ENCODE measurements at regions not wholly inside any gene's neighbourhood (a gene's known extent, or its start where the extent isn't known, plus 50 kb on each side); places are given as distances from the start of the nearest gene placed in this dataset.
"Not testable (repeated sequence)": the region's sequence is repeated elsewhere in the genome, so short reads cannot be mapped to it uniquely, and the experiment has no call there.

DNA sequence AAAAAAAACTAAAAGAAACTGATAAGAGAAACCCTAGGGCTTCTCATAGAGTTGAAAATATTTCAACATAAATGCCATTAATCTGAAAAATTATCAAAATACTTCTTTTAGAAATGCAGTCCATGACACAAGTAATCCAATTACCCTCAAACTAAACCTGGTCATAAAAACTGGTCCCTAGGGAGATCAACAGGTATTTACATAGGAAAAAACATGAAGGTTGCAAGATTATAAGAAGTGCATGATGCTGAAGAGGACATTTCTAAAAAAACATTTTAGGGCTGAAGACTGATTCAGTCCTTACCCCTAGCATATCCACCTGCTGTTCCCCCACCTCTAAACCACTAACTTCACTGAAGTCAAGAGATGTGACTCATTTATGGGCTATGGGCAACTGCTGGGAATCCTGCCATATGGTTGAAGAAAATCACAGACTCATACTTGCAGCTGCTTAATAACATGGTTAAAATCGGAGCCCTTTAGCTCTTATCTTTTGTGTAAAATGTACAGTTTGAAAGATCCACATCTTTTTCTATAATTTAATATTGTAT, 131.0 kb upstream of the RUNX1 start:
- no peak for DNase-seq

DNA sequence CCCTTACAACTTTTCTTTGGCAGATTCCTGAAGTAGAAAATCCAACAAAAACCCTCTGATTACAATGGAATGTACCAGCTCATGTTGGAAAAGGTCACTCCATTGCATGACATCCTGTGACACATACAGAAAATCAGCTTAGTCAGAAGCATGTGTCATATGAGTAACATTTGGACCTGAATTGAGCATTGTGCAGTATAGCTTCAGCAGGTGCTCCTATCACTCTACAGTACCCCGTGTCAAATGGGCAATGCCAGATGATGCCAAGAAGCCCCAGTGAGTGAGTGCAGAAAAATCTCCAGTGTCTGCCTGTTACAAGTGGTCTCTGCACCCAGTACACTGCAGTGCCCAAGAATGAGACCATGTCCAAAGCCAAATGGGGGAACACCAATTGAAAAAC, 129.7 kb upstream of the RUNX1 start:
- no peak for DNase-seq

DNA sequence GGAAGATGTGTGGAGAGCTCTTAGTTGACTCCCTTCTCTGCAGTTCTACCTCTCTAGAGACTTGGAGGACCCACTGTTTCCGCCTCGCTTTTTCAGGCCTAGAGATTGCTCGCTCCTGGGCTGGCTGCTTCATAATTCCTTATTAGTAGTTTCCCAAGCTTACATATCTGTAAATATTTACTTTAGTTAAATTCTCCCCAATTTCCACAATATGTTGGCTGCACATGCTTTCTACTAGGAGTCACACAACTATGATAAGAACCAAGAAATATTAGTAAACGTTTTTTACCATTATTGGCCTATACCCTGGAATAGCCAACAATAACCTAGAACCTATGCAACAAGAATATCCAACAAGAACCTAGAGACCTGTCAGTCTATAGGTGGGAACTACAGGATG, 129.0 kb upstream of the RUNX1 start:
- DNase-seq = no peak

DNA sequence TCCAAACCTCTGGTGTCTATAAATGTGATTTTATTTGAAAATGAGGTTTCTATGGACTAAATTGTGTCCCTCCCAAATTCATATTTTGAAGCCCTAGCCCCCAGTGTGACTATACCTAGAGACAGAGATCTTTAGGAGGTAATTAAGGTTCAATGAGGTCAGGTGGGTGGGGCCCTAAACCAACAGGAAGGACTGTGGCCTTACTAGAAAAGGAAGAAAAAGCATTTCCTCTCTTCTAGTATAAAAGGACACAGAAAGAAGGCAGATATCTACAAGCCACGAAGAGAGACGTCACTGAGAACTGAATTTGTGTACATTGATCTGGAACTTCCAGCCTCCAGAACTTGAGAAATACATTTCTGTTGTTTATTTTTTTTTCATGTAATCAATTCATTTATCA, 123.1 kb upstream of the RUNX1 start:
- DNase-seq = no peak

DNA sequence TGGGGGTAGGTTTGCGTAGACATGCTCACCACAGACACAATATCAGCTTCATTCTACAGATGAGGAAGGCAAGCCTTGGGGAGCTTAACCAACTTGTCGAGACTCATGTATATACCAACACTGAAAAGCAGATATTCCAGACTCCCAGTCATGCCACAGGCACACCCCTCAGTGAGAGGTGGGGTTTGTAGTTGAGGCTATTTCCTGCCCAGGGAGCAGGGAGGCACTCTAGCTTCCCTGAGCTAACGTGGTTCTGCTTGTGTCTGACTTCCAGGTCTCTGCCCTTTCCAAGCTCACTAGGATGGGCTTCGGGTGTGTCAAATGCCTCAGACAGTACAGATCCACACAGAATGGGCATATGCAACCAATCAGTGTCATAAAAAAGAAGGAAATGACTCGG, 122.3 kb upstream of the RUNX1 start:
- DNase-seq = no peak

DNA sequence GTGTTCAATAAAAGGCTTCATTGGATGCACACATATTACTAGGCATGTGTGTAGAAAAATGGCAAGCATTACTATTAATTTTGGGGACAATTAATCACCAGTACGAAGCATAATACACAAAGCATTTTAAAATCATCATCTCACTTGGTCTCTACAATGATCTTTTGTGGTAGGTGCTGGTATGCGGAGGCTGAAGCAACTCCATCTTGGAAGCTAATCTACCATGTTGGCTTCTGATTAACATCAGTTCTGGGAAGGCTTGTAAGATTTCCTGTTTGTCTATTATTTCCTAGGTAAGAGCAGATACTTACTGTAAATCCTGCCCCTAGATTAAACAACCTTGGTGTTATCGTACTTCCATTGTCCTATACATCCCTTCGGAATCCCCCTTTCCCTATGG, 121.7 kb upstream of the RUNX1 start:
- no peak for DNase-seq

DNA sequence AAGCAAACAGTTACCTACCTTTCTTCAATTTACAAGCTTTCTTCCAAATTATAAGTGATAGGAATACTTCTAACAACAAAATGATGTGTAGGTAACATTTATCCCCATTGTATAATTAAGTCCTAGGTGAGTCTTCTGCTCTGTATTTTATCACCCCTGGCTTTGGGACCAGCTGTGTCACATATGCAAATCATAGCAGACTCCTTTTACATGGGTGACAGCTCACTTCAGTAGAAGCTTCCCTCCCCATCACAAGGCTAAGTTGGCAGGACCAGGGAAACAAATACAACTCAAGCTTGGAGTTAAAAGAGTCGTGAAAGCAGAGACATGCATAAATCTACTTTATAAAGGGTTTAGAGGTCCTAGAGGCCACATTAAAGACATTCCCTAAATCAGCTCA, 121.1 kb upstream of the RUNX1 start:
- no peak for DNase-seq

DNA sequence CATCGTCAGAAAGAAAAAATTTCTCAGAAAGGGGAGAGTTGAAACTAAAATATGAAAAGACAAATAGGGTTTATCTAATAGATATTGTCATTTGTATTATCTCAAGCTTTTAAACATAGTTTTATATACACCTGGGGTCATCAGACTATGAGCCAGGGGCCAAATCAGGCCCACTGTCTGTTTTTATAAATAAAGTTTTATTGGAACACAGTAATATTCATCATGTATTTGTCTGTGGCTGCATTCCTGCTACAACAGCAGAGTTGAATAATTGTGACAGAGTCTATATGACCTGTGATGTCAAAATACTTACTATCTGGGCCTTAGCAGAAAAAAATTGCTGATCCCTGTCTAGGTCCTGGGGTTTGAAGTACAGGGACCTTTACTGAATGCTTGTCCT, 120.5 kb upstream of the RUNX1 start:
- DNase-seq = no peak

DNA sequence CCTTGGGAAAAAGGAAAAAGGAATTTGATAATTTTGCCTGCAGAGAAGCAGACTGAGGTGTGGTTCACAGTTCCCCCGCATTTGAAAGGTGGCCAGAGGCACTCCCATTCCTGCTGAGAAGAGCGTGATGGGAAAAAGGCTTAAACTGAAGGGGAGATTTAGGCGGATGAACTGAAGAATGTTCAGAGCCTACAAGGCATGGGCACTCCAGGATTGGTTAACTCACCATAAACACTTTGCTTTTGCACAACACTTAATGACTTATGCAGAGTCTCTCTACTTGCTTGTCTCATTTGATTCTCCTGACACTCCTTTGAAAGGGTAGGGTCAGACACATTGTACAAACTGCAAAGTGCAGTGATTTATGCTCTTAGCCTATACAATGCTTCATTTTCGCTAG, 119.6 kb upstream of the RUNX1 start:
- no peak for DNase-seq

DNA sequence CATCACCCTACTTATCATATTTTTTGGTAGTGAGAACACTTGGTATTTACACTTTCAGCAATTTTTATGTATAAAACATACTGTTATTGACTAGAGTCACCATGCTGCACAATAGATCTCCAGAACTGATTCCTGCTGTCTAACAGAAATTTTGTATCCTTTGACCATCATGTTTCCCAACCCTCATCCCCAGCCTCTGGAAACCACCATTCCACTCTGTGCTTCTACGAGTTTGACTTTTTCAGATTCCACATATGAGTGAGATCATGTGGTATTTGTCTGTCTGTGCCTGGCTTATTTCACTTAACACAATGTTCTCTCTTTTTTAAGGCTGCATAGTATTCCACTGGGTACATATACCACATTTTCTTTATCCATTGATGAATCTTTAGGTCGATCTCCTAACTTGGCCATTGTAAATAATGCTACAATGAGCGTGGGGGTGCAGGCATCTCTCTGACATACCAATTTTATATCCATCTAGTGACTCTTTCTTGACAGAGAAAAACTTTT, 115.9 kb upstream of the RUNX1 start:
- DNase-seq = no peak

DNA sequence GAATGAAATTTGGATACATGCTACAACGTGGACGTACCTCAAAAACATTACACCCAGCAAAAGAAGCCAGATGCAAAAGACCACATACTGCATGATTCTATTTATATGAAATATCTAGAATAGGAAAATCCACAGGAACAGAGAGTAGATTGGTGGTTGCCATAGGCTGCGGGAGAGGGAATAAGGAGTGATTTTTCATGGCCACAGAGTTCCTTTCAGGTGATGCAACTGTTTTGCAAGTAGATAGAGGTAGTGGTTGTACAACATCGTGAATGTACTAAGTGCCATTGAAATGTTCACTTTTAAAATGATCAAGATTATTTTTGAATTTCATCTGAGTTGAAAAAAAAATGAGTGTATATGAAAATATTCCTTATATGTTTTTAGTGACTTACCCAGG, 115.3 kb upstream of the RUNX1 start:
- no peak for DNase-seq

DNA sequence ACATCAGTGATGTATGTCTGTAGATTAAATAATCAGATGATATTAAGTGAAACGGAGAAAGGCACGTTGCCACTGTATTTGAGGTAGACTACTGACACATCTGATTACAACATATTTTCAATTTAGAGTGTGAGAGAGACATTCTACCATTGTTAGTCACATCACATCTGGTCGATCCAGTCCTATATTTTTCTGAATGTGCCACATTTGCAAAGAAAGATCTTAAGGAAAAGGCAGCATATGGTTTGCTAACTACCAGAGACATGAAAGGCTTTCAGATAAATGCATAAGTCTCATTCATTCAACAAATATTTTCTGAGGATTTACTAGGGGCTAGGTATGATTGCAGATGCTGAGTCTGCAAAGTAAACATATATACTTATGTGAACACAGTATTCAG, 114.3 kb upstream of the RUNX1 start:
- DNase-seq = no peak

DNA sequence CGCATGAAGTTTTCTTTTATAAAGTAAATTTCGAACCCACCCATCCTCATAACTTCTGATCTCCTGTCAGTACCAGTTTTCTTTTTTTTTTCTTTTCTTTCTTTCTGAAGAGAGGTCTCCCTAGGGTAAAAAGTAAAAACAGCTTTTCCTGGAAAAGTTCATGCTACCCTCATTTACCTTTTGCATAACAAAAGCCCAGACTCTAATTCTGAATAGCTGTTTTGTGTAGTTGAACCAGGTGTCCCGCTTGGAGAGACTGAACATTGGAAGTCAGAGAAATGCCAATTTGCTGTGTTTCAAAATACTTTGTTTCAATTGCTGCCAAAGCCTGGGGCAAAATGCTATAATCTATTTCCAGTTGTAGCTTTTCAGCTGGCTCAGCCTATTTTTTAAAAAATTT, 113.7 kb upstream of the RUNX1 start:
- DNase-seq = no peak

DNA sequence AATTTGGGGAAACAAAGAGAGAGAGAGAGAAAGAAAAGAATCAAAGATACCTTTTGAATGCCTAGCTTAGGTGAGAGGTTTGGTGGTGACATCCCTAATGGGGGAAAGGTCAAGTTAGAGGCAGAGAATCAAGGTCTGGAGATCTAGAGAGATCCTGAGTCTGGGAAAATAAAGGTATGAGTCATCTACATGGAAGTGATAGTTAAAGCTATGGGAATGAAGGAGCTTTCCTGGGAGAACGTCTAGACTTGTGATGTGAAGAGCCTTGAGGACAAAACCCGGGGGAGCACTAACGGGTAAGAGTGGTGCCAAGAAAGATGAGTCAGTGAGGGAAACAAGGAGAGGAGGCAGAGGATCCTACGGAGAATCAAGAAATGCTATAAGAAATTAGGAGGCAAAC, 110.8 kb upstream of the RUNX1 start:
- DNase-seq = no peak

DNA sequence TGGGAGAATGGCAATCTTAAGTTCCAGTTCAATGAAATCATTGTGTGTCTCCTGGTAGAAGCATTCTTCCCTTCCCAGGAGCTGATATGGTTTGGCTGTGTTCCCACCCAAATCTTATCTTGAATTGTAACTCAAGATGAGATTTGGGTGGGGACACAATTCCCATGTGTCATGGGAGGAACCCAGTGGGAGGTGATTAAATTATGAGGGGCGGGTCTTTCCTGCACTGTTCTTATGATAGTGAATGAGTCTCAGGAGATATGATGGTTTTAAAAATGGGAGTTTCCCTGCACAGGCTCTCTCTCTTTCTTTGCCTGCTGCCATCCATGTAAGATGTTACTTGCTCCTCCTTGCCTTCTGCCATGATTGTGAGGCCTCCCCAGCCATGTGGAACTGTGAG, 108.3 kb upstream of the RUNX1 start:
- not testable (repeated sequence) for DNase-seq

DNA sequence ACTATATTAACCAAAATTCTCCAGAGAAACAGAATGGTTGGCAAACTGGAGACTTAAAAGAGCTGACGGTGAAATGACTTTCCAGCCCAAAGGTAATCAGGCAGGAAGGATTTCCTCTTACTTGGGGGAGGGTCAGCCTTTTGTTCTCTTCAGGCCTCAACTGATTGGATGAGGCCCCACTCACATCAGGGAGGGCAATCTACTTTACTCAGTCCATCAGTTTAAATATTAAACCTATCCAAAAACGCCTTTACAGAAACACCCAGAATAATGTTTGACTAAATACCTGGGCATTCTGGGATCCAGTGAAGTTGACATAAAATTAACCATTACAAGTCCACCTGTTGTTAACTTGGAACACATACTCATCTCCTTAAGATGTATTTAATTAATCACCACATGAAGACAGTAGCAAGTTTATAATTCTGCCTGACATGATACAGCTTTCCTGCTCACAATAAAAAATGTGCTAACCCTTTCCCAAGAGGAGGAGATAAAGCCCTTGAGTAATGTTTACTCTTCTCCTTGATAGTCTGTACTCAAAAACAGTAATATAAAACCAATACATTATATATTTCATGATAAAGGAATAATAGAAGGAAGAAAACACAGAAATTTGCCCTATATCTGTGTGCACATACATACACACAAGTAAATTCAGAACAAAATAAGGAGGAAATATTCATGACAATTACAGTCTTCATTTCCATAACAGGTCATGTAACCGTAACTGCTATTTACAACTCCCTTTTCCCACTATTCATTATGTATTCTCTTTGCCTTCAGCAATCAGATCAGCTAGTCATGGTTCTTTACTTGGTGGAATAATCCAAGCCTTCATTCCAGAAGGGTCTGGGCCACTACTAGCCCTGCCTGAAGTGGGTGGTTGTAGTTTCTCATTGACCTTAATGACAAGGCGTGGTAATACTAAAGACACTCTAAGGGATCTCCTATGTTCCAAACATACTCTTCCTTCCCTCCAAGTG, 107.5 kb upstream of the RUNX1 start:
- no peak for DNase-seq

DNA sequence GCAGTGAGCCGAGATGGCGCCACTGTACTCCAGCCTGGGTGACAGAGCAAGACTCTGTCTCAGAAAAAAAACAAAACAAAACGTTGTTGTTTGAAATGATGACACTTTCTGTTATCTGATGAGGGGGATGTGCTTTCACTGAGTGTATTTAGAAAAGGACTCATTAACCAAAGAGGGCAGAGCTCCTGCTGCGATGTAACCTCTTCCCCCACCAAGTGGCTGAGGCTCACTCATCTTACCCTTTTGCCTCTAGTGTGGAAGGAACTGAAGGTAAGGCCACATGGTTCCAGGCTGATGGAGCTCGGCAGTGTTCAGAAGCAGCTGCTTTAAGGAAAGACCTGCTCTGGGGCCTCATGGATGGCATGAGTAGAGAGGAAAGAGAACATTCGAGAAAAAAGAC, 105.7 kb upstream of the RUNX1 start:
- no peak for DNase-seq

DNA sequence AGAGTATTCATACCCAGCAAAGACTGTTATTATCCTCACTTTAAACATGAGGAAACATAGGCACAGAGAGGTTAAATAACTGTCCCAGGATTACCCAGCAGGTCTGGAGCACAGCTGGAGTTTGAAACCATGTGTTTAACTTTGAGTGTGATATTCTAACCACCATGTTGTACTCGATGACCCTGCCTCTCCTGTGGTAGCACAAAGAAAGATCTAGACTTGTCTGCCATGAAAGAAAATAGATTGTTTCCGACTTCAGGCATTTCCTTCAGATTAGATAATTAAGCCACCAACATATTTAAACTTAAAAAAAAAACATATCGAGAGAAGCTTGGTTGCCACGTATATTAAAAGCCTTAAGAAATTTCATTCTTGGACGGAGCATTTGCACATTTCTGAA, 104.6 kb upstream of the RUNX1 start:
- no peak for DNase-seq

DNA sequence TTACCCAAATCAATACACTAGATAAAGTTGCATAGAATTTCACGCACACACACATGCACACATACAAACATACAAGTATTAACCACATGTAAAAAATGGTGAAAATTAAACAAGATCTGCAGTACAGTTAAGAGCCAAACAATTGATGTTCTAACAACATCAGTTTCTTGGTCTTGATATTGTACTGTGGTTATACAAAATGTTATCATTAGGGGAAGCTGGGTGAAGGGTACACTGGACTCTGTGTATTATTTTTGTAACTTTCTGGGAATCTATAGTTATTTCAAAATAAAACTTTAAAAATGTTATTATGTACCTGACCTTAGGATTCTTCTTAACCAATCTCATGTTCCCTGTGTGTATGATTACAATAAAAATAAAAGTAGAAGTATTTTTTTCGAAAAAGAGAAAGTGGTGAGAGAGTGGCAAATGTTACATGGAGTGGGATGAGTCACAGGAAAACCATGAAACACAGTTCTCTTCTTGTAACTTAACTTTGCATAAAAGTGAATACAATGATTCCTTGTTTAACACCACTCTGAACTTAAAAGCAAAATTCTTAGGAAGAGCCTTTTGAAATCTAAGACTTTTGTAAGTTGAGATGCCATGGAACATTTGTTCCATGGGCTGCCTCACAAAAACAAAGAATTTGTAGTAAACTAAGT, 101.6 kb upstream of the RUNX1 start:
- DNase-seq = no peak

DNA sequence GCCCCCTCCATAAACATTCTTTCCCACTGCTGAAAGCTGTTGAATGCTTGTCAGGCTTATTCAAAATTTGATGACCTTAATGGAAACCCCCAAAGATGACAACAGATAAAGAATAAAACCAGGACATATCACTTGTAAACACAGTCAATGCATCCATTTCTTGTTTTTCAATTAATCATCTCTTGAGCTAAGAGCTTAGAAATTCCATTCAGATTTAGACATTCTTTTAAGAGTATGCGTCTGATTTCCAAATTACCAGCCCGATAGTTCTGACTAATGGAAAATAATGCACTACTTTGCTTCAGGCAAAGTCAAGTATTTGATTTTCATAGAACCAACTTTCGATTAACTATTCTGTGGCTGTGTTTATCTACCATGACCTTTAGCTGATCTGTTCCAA, 100.6 kb upstream of the RUNX1 start:
- DNase-seq = no peak

DNA sequence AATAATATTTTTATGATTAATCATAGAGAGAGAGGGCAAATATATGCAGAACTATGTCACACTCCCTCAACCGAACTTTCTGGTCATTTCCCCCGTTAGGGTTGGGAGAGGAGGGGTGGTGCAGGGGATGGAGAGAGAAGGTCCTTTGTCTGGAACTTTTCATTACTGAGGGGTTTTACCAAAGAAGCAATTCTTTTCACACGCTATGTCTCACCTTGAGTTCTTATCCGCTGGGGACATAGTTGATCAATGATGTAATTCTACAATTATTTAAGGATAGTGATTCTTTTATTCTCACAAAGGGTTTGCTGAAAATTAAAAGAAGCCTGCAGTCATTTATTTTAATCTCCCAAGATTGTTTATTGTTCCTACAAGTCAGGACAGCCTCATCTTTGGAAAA, 98.3 kb upstream of the RUNX1 start:
- DNase-seq = no peak

DNA sequence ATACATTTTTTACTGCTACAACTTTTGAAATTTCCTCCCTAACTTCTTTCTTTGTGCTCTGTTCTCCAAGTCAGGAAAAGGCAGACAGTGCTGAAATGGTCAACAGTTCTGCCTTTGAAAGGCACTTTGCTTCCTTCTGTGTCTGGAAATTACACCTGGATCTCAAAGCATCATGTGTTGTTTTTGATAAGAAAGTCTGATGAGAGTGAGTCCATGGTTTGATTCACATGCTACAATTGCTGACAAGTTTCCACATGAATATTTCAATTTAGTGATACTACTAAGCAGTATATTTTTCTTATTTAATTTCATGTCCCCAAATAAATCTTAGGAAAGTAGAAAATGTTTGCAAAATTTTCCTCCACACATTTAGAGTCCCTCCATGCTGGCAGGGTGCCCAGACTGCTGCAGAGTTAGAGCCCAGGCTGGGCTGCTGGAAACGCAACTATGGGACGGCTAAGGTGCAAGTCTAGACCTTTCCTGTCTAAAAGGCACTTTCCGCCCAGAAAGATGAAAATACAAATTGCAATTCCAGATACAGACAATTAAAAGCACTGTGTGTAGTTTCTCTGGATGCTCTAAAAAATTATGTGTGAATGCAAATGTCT, 96.6 kb upstream of the RUNX1 start:
- no peak for DNase-seq

DNA sequence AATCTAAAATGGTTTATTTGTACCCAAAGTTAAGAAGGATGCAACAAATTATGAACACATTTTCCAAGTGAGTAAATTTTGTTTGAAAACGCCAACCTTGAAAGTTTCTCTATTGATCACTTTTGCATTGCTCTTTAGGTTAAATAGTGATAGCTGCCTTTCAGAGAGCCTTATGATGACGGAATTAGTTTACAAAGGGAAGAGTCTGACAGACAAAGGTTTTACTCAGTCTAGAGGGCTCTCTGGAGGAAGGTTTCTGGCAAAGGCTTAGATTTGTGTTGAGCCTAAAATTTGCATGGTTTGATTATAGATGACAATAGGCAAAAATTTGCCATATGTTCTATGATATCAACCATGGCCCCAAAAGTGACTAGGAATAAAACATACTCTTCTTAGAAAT, 95.9 kb upstream of the RUNX1 start:
- DNase-seq = no peak
